ENCODE measurements at regions not wholly inside any gene's neighbourhood (a gene's known extent, or its start where the extent isn't known, plus 50 kb on each side); places are given as distances from the start of the nearest gene placed in this dataset.
"Not testable (repeated sequence)": the region's sequence is repeated elsewhere in the genome, so short reads cannot be mapped to it uniquely, and the experiment has no call there.

GRCh38 chr6:165841153-165841558 is 178.1 kb upstream of the PDE10A start:
- DNase-seq: no peak

GRCh38 chr6:165837948-165838745 is 175.1 kb upstream of the PDE10A start:
- no peak for DNase-seq

GRCh38 chr6:165836648-165837047 is 173.6 kb upstream of the PDE10A start:
- DNase-seq: not testable (repeated sequence)

GRCh38 chr6:165835410-165835851 is 172.4 kb upstream of the PDE10A start:
- DNase-seq: no peak

- DNase-seq: no peak
Observed at GRCh38 chr6:165834613-165835259, 171.7 kb upstream of the PDE10A start.

- no peak for DNase-seq
Observed at GRCh38 chr6:165833355-165833754, 170.3 kb upstream of the PDE10A start.

GRCh38 chr6:165831812-165832510 is 168.9 kb upstream of the PDE10A start:
- no peak for DNase-seq

- DNase-seq: no peak
Observed at GRCh38 chr6:165830761-165831160, 167.7 kb upstream of the PDE10A start.

- DNase-seq: no peak
Observed at GRCh38 chr6:165829376-165829775, 166.3 kb upstream of the PDE10A start.

GRCh38 chr6:165827190-165827518 is 164.1 kb upstream of the PDE10A start:
- DNase-seq: no peak

- DNase-seq: no peak
Observed at GRCh38 chr6:165826487-165827189, 163.6 kb upstream of the PDE10A start.

GRCh38 chr6:165825256-165825815 is 162.3 kb upstream of the PDE10A start:
- no peak for DNase-seq

GRCh38 chr6:165823609-165824326 is 160.7 kb upstream of the PDE10A start:
- DNase-seq: no peak

- DNase-seq: no peak
Observed at GRCh38 chr6:165822501-165822900, 159.5 kb upstream of the PDE10A start.

GRCh38 chr6:165821754-165822153 is 158.7 kb upstream of the PDE10A start:
- DNase-seq: no peak

- no peak for DNase-seq
Observed at GRCh38 chr6:165820934-165821333, 157.9 kb upstream of the PDE10A start.

- DNase-seq: no peak
Observed at GRCh38 chr6:165820407-165820806, 157.4 kb upstream of the PDE10A start.

GRCh38 chr6:165819394-165819793 is 156.4 kb upstream of the PDE10A start:
- no peak for DNase-seq

- no peak for DNase-seq
Observed at GRCh38 chr6:165818200-165818599, 155.2 kb upstream of the PDE10A start.

- DNase-seq: no peak
Observed at GRCh38 chr6:165817771-165818170, 154.7 kb upstream of the PDE10A start.

- no peak for DNase-seq
Observed at GRCh38 chr6:165817148-165817547, 154.1 kb upstream of the PDE10A start.

- no peak for DNase-seq
Observed at GRCh38 chr6:165814679-165815078, 151.6 kb upstream of the PDE10A start.
